NCI-H187 (cell line): ENCODE measurements at regions not wholly inside any gene's neighbourhood (a gene's known extent, or its start where the extent isn't known, plus 50 kb on each side); places are given as distances from the start of the nearest gene placed in this dataset.

Source experiments
- DNase-seq, 2 experiments: peaks; one replicate each; lab custom pipeline; 2025; lab: John Stamatoyannopoulos, UW

DNA sequence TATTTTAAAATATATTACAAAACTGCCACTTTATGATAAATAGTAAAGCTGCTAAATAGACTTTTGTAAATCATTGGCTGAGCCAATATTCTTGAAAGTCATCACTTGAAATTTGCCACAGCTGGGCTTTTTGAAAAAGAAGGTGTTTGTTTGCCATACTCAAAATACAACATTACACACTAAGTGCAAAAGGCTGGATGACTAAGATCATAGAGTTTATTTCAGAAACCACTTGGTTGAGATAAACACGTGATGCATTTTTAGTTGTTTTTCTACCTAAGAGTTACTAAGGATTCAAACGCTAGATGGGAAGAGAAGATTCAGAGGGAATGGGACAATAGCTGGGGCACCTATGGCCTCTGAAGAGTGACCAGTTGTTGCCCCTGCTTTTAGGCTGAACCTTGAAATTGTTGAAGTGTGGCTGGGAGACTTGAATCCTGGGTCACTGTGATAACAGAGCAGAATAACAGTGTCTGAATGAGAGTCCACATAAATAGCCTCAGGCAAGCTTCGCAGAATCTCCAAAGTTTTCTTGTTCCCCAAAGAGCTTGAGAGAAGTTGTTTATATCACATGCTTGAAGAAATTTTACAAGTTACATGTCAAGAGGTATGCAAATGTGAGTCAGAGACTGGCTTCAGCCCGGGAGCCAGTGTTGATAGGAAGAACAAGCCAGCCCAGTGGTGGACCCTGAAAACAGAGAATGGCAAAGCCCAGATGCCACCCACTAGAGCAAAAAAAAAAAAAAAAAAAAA lies 409.8 kb downstream of the GPD2 start:
- no peak for DNase-seq

DNA sequence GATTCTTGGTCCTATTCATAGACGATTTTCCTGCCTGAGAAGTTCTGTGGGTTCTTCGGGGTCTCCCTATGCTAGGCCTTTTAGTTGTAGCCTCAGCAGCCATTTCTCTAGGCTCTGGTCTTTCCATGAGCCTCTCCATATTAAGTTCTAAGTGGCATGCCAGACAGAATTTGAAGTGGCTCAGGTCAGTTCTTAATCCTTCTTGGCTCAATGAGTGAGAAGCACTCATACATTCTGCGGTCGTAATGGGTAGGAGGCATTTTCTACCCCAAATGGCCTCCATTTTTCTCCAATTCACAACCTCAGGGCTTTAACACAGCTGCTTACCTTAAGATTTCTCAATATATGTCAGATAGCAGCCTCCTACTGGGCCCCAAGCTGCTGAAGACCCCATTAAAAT lies 405.3 kb upstream of the GALNT5 start:
- peak in 1 of 2 experiments; percentile 5 for DNase-seq

DNA sequence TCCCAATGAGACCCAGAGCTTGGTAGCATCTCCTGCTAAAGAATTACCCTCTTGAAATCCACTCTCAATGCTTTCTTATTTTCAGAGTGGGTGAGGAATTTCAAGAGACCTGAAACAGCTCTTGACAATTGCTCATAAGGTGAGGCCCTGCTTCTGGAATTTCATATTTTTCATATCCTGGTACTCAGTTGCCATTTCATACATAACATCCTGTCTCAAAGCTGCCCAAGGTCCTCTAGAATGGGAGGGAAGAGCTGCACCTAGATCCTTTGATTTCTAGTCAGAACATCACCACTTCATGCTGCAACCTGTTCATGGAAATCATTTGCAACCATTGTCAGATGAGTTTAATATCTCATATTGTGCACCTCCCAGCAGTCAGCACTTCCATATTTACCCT lies 404.8 kb upstream of the GALNT5 start:
- no peak for DNase-seq

DNA sequence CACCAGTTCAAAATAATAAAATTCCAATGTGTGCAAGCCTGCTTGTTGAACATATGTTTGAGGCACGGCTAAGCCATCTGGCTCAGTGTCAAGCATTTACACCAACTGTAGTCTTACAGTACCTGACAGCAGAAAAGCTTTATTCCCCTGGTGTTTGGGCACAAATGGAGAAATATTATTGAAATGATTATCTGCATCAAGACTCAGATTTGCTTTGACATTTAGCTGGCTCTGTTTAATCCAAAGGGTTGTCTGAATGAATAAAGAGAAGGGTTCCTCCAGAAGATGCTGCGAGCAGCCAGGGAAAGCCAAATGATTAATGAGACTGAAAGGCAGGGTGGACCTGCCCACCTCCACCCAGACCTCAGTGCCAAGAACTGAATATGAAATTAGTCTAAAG lies 393.2 kb upstream of the GALNT5 start:
- DNase-seq, result no peak

DNA sequence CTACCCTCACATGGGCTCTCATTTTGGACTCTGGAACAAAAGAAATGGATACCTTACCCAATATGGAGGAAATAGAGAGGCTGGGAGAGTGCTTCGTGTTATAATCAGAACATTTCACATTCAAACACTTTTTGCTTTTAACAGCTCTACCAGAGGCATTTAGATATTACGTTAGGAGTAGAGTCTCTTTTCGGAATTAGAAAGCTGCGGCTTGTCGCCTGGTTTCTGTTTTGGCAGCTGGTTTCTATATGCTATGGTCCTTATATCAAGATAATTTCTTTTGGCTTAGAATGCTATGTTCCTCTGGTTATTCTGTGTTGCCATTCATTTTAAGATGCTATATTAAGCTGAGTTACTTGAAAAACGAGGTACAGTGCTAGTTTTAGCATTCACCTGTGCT lies 392.8 kb upstream of the GALNT5 start:
- no peak for DNase-seq

DNA sequence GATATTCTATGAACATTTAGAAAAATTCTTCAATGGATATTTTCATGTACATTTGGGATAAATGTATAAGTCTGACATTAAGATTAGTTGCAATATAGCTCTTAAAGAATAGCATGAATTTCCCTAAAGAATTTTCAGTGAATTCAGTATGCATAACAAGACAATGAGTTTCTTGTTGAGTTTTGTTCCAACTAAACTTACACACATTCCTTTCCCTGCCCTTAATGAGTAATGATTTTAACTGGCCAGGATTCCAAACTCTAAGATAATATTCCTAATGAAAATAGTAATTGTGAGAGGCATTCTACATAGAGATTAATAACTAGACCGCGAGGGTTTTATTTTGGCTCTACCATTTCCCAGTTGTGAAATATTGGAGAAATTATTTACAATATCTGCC lies 390.3 kb upstream of the GALNT5 start:
- DNase-seq, result no peak

DNA sequence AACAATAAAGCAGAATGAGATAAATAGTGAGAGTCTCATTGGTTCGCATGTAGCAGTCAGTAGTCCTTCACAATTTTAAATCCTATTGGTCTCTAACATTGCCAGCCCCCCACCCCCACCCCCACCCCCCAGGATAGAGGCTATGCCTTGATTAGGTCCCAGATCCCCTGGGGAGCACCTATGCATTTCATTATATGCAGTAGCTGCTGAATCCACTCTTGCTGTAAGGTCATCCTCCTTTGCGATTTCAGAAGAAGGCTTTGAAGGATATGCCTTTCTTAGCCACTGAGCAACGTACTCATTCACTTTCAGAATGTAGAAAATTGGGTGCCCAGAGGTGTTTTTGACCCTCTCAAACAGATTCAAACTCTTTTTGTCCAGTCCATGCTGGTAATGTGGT lies 382.8 kb upstream of the GALNT5 start:
- no peak for DNase-seq

DNA sequence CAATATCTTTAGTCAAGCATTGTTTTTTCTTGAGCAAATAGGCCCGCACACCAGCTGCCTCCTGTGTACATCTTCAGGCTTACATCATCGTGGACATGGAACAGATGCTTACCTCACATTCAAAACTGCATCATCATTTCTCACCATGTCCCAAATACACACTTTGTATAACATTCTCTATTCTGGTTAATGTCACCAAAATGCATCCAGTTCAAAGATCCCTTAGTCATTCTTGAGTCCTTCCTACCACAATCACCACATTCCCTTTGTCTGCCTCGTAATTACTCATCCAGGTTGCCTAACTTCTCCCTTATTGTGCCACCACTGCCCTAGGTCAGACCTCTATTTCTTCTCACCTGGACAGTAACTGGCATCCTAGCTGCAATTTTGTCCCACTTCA lies 373.7 kb upstream of the GALNT5 start:
- no peak for DNase-seq

DNA sequence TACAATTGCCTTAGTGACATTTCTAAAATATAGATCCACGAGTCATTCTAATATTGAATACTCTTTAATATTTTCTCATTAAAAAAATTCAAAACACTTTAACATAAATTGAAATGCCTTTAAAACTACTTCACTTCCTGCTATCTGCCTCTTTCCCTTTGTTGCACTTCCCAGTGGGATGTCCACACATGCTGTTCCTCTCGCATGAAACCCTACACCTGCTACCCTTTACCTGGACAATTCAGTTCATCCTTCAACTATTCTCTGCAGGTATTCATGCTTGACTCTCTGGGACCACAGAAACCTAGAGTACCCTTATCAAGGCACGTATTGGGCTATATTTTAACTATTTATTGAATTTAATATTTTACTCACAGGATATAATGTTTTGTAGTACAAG lies 373.3 kb upstream of the GALNT5 start:
- DNase-seq, result no peak

DNA sequence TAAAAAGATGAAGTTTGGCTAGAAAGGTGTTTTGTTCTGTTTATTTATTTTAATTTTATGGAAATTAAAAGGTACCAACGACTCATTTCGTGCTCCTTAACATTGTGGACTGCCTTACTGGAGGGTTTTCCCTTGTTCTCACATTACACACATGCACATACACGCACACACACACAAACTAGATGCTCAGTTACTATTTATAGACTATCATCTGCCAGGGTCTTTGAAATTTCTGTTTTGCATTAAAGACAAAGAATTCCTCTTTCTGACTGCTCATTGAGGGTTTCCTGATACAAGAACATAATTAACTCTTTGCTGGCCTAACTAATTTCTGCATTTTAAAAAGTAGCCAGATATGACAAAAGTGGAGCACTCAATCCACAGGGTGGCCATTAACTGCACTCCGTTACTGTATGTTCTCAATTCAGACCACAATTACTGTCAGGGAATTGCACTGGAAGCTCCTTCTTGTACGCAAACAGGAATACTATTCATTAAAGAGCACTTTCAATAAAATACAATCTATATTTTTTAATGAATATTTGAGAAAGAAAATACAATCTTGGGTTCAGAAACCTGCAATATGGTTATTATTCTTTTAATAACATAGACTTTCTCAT lies 366.9 kb upstream of the GALNT5 start:
- DNase-seq, result no peak

DNA sequence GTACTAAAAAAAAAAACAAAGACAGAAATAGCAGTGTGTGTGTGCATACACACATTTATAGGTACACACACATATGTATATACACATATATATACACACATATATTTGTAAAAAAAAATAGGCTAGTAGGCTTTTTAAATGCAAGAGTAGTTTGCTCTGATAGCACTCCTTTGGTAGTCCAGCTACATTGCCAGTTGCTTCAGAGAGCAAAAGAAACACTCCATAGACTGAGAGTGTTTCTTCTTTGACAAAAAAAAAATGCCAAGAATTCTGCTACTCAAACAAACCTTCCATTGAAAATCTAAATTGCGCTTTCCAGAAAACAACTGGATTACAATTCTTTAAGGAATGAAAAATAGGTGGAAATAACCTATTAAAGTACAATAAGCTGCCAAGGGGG lies 365.9 kb upstream of the GALNT5 start:
- DNase-seq, result no peak

DNA sequence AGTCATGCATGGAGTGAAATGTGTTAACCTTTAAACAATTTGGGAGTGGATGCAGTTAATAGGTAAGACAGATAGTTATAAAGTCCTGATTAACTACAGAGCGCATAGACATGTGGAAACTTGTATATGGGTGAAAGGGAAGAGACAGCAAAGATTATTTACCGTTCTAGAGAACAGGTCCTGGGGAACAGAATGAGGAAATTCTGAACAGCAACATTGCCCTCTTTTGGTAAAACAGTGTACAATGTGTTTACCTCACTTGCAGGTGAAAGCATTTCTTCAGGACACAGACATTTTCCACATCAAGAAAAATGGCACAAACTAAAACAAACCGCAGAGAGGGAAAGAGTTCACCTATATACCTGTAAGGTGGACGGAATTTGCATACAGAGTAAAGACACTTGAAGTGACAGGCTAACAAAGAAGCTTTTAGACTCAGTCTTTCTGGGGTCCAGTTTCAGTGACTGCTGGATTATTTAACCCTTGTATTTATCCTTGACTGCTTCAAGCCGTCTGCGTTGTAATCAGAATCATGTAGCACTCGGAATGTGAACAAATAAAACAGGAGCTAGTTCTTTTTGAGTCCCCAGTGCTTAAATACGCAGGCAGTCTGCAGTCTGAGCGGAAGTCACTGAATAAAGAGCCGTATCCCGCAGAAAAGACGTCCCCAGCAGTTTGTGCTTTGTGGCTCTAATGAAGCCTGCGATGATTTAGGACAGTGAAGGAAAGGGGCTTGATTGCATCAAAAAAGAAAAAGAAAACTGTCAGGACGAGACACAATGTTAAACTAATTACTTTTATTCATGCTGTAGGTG lies 364.8 kb upstream of the GALNT5 start:
- DNase-seq, result no peak

DNA sequence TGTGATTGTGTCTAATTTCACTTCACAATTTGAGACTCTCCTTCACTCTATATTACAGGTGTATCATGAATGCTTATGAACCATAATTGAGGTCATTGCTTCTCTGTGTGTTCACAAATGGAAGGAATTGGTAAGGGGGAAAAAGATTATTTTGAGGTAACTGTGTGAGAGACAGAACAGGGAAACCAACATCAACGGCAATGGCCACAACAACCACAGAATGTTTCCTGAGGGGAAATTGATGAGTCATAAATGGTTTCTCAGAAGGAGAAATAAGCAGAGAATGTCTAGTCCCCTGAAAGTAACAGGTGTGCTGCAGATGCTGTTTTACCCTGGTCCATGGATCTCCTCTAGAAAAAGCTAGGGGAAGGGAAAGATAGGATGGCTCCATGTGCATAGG lies 361.2 kb upstream of the GALNT5 start:
- DNase-seq, result no peak

DNA sequence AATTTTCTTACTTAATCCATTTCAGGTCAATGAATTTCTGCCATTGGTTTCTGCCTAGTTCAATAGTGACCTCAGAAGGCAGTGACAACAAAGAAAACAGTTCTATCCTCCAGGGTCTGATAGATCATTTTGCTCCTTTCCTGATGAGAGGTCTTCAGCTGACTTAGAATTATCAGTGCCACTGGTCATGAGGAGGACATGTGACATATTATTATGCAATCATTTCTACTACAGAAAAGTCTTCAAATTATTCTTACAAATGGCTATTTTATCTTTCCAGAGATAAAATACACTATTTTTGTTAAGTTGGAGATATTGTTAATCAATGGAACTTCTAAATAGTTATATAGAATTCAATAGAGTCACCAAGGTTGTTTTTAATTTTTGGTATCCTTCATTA lies 360.0 kb upstream of the GALNT5 start:
- no peak for DNase-seq

DNA sequence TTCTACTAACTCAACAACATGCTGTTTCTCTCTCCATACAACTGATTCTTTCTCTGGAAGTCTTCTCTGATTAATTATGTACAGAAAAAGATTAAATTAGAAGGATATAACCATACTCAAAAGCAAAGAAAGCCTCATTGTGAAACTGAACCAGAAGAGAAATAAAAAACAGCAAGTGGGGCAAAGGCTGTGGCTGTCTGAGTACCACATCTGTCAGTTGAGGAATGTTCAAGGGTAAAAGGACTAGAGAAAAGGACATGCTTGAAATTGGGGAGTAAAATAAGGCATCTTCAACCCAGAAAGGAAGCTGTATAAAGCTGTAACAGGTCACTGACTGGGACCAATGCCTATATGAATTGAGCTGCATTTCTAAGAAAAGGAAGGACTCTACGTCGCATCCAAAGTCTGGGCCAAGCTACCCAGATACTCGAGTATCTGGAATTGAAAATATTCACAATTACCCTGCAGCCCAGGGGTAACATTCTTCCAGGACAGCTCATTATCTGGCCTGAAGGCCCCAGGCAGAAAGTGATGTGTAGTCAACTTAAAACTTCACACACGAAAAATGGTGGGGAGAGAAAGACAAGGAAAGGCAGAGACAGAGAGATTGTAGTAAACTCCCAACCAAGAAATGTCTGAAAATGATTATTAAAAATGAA lies 356.0 kb upstream of the GALNT5 start:
- DNase-seq, result no peak

DNA sequence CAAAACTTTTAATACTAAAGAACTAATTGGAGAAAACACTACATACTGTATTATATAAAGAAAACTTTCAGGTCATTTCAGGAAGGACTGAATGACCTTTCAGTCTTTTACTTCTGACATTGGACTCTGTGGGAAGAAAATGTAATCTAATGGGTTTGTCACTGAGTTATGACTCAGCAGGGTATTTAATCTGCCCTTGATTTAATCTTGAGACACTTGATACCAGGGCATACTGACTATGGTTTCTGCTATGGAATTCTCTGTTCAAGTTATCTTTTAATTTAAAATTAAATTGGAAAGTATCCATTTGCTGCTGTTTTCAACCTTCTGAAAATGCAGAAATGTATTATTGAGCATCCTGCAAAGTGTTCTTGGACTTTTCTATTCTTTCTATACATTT lies 354.2 kb upstream of the GALNT5 start:
- no peak for DNase-seq

DNA sequence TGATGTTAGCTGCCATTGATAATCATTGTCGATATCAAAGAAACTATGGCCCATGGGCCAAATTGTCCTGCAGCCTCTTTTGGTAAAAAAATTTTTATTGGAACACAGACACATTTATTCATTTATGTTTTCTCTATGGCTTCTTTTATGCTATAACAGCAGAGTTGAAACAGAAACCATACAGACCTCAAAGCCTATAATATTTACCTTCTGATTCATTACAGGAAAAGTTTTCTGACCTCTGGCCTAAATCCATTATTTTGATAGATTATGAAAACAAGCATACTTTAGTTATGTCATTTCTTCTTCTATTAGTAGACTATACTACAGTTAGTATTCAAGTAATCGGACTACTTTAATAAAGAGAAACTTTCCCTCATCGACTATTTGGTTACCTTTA lies 349.7 kb upstream of the GALNT5 start:
- no peak for DNase-seq

DNA sequence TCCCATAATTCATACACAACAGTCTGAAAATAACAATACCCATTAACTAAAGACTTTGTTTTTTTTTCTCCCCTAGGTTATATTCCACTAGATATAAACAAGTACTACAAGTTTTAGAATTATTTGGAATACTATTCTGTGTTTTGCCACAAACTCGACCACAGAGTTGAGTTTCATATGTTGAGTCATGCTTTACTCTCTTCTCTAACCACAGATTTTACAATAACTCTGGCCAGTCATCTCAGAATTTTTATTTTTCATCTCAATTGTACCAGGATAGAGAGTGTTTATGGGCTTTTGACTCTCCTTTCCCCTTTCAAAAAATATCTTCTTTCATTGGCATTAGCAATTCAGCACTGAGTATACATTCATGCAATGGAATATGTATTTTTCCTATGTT lies 348.7 kb upstream of the GALNT5 start:
- DNase-seq, result no peak

DNA sequence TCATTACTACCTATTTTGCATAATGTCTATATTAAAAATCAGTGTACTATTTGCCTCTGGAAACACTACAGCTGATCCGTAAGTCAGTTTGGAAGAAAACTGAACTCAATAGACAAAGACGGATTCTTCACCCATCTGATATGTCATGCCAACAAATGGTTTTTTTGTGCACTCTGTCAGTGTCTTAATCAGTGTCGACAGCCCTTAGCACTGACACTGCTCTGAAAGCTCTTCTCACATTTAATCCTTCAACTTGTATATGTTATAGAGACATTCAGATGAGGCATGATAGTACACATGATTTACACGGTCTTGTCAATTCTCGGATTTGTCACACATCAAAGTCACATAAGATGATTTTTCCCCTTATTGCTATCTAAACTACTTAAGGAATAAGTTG lies 347.5 kb upstream of the GALNT5 start:
- no peak for DNase-seq

DNA sequence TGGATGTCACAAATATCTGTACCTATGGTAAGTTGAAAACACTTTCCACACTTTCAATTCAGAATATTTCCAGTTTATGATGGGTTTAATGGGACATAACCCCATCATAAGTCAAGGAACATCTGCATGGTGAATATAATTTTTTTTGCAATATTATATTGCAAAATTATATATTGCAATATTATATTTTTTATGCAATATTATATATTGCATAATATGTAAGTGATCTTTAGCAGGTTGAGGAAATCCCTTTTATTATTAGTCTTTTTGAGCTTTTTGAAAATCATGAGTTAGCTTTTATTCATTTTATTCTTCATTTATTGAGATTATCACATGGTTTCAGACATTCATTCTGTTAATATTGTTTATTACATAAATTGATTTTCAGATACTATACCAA lies 342.2 kb upstream of the GALNT5 start:
- DNase-seq, result no peak

DNA sequence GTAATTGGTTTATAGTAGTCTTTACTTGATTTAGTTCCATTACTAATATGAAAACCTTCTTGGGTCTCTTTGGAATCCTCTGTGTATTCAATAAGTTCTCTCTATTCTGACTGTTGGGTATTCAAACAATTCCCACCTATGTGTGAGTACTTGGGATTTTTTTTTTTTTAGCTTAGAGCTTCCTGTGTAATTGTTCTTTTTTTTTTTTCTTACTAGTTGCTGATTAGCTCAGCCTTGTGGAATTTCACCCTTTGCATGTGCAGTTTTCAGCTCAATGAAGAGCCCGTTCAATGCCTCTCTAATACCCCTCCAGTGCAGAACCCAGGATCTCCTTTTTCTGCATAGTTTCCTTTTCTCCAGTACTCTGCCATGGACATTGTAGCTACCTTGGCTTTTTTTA lies 339.1 kb upstream of the GALNT5 start:
- no peak for DNase-seq

DNA sequence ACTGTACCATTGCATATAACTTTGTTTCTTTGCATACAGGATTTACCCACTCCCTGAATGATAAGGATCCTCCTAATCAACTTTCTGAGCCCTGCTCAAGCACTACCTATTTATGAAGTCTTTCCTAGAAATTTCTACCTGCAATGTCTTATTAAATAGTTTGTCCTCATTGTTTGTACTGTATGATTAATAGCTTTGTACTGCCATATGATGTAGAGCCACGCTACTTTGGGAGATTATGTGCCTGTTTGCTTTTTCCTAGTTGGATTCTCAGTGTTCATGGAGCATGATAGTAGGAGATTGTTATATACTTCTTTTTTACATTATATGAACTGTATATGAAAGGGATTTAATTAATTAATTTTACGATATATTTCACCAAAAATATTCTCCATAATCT lies 327.1 kb upstream of the GALNT5 start:
- no peak for DNase-seq
